HG03354 (cell line): ENCODE measurements at regions not wholly inside any gene's neighbourhood (a gene's known extent, or its start where the extent isn't known, plus 50 kb on each side); places are given as distances from the start of the nearest gene placed in this dataset.
"Not testable (repeated sequence)": the region's sequence is repeated elsewhere in the genome, so short reads cannot be mapped to it uniquely, and the experiment has no call there.

Experiments used
- ATAC-seq: cut with Tn5 transposase; IDR thresholded peaks from one replicate; pipeline ENCODE4 v1.9.1; 2021; ENCODE audit warnings: mild to moderate bottlenecking; ENCODE audit not compliant: unreplicated experiment, poor library complexity, severe bottlenecking

GRCh38 chr9:119873877-119874276 is 504.6 kb upstream of the BRINP1 start:
- ATAC-seq: no peak

GRCh38 chr9:119870251-119870650 is 501.0 kb upstream of the BRINP1 start:
- ATAC-seq: not testable (repeated sequence)

- no peak for ATAC-seq
Observed at GRCh38 chr9:119868694-119869093, 499.5 kb upstream of the BRINP1 start.

DNA sequence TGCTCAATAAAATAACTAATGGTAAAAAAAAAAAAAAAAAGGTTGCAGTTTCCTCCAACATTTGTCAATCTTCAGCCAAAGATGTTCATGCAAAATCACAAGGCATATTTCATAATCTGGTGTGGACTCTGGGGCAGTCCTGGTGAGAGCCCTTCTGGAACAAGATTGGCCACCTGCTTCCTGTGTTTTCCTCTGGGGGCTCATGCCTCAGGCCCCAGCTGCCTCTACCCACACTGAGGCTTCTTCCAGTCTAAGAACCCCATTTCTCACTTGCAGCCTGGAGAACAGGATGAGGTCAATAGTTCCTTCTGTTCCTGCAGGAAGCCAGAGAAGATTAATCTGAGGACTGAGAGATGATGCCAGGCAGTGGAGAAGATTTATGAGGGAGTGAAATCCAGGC is 492.6 kb upstream of the BRINP1 start:
- no peak for ATAC-seq

GRCh38 chr9:119859128-119859527 is 489.9 kb upstream of the BRINP1 start:
- ATAC-seq: no peak

- ATAC-seq: no peak
Observed at GRCh38 chr9:119853126-119853525, 483.9 kb upstream of the BRINP1 start.

GRCh38 chr9:119852390-119852789 is 483.2 kb upstream of the BRINP1 start:
- no peak for ATAC-seq

GRCh38 chr9:119844431-119844830 is 475.2 kb upstream of the BRINP1 start:
- no peak for ATAC-seq

DNA sequence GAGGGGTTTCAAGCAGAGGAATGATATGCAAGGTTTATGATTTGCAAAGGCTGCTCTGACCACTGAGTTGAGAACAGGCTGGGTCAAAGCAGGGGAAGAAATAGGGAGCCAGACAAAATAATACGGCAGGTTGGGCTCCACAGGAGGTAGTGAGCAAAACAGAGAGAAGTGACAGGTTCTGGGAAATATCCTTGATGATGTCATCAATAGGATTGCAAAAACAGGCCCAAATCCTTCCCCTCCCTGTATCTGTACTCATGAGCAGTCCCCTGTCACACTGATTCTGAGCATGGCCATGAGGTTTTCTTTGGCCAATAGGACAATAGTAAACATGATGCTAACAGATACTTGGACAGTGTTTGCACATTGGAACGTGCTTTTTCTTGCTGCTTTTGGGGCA is 471.8 kb upstream of the BRINP1 start:
- ATAC-seq: no peak

DNA sequence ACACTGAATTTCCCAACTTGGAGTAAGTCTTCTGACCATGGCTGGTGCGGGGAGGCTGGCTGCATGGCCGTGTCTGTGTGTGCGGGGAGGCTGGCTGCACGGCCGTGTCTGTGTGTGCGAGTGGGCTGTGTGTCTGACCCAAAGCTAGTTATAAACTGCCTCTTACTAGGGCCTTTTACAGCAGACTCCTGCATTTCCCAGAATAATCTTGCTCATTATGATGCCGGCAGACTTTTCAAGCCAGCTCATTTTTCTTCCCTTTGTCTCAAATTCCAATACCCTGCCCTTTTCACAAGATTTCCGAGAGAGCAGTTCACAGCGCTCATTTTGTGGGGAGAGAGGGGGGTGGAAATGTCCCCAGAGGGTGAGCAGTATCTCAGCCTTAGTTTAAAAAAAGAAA is 470.7 kb upstream of the BRINP1 start:
- no peak for ATAC-seq

DNA sequence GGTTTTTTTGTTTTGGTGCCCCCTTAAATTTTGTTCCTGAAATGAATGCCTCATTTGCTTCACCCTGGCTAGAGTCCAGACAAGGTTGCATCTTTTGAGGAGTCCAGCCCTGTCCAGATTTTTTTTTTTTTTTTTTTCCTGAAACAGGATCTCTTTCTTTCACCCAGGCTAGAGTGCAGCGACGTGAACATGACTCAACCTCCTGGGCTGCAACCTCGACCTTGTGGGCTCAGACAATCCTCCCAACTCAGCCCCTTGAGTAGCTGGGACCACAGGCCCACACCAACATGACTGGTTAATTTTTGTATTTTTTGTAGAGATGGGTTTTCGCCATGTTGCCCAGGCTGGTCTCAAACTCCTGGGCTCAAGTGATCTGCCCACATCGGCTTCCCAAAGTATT is 469.0 kb upstream of the BRINP1 start:
- no peak for ATAC-seq

- no peak for ATAC-seq
Observed at GRCh38 chr9:119836036-119836435, 466.8 kb upstream of the BRINP1 start.

- ATAC-seq: no peak
Observed at GRCh38 chr9:119834064-119834620, 464.9 kb upstream of the BRINP1 start.

DNA sequence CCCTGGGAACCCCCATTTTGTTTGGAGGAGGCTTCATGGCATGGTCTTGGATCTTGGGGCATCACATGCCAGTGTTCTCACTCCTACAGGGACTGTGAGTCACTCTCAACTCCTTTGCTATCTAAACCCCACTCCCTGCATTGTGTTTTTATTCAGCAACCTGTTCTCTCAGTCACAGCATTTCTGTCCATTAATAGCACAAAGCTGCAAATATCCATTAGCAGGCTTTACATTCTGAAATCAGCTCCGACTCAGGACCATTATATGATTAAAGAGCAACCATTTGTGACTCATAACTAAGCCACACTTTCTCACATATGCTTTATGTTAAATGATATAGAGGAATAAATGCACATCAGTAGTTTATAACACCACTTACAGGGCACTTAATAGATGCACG is 462.1 kb upstream of the BRINP1 start:
- no peak for ATAC-seq

DNA sequence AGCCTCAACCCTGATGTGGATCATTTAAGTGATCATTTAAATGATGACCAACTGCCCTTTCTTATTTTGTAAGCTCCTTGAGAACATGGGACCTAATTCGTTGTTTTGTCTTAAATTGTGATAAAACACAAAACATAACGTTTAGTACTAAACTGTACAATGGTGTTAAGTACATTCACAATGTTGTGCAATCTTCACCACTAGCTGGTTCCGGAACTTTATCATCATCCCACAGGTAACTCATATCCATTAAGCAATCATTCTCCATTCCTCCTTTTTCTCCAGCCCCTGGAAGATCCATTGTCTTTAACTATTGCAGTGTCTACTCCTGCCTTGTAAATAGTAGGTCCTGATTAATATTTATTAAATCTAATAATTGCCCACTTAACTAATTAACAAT is 460.5 kb upstream of the BRINP1 start:
- no peak for ATAC-seq

GRCh38 chr9:119829186-119829585 is 460.0 kb upstream of the BRINP1 start:
- ATAC-seq: no peak

- no peak for ATAC-seq
Observed at GRCh38 chr9:119827526-119827925, 458.3 kb upstream of the BRINP1 start.

GRCh38 chr9:119827126-119827525 is 457.9 kb upstream of the BRINP1 start:
- ATAC-seq: no peak

- no peak for ATAC-seq
Observed at GRCh38 chr9:119818726-119819435, 449.6 kb upstream of the BRINP1 start.

DNA sequence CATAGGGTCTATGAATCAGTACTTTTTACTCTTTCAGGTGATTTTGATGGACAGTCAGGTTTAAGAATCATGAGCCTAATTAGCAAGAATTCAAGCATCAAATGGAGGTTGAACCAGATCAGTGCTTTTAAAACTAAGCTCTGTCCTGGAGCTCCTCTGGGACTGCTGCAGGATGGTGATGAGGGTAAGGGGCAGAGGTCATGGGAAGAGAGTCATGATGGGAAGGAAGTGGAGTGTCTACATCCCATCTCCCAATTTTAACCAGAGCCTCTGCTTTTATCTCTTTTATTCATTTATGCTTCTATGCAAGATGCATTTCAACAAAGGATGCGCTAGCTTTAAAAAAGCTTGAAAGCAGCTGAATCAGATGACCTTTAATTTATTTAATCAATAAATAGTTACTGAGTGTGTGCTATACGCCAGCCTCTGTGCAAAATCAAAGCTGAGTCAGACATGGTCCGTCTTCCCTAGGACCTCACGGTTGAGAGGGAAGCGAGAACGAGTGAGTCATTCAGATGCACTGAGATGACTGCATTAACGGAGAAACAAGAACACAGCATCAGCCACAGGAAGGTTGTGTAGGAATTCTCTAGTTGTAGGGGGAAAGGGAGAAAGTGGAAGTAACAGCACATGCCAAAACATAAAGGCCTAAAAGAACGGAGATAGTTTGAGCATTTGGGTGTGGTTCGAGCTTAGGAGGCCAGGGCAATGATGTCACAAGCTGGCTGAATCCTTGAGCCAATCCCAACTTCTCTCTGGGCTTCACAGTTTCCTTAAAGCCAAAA is 441.6 kb upstream of the BRINP1 start:
- ATAC-seq: no peak

GRCh38 chr9:119803679-119804078 is 434.4 kb upstream of the BRINP1 start:
- ATAC-seq: no peak
